H1 (cell line): ENCODE measurements at regions not wholly inside any gene's neighbourhood (a gene's known extent, or its start where the extent isn't known, plus 50 kb on each side); places are given as distances from the start of the nearest gene placed in this dataset.

Experiments used
- CTCF ChIA-PET: fragments of 300-600 bp; sonication (Branson Sonifier 250); formaldehyde crosslinking; loops from one replicate; lab custom pipeline; 2021; ENCODE audit not compliant: partially characterized antibody; lab: Charles Lee
- POLR2A ChIA-PET: fragments of 300-600 bp; sonication (Branson Sonifier 250); formaldehyde crosslinking; loops from one replicate; lab custom pipeline; 2021; ENCODE audit warnings: inconsistent platforms; ENCODE audit not compliant: partially characterized antibody; lab: Charles Lee
- DNase-seq, 2 experiments: peaks; one replicate each; pipeline versions ENCODE4 v3.0.0 to v3.0.0-alpha.2; 2010 to 2022; ENCODE audit warnings: low spot score in 2 of 2, low read depth in 1 of 2, mixed read lengths in 1 of 2
- FAIRE-seq: peaks from 2 replicates; lab custom pipeline; 2011; peaks lifted over from hg19 to GRCh38; lab: Jason Lieb, UNC
- H2AFZ ChIP-seq: 2 replicates; pipeline ENCODE4 v1.8.1; 2012; ENCODE audit warnings: low read length, inconsistent platforms
- H2AK5ac ChIP-seq: 2 replicates; pipeline ENCODE4 v1.6.1; 2013; ENCODE audit warnings: low read depth, low read length
- H2BK120ac ChIP-seq: replicated peaks from 2 replicates; pipeline ENCODE3; 2013; ENCODE audit warnings: low read depth, low read length, inconsistent platforms
- H2BK12ac ChIP-seq: 2 replicates; pipeline ENCODE4 v1.6.1; 2013; ENCODE audit warnings: low read depth, low read length
- H2BK15ac ChIP-seq: 2 replicates; pipeline ENCODE4 v1.6.1; 2013; ENCODE audit warnings: low read length
- H2BK20ac ChIP-seq: 2 replicates; pipeline ENCODE4 v1.6.1; 2013; ENCODE audit warnings: low read length
- H2BK5ac ChIP-seq: 2 replicates; pipeline ENCODE4 v1.6.1; 2013; ENCODE audit warnings: low read depth, low read length
- H3K14ac ChIP-seq: 2 replicates; pipeline ENCODE4 v1.6.1; 2013; ENCODE audit warnings: inconsistent platforms; ENCODE audit not compliant: insufficient read length
- H3K18ac ChIP-seq: 2 replicates; pipeline ENCODE4 v1.6.1; 2013; ENCODE audit warnings: low read length; ENCODE audit errors: extremely low read depth
- H3K23ac ChIP-seq: 2 replicates; pipeline ENCODE4 v1.6.1; 2013; ENCODE audit warnings: inconsistent platforms; ENCODE audit not compliant: insufficient read length
- H3K23me2 ChIP-seq: 2 replicates; pipeline ENCODE4 v1.6.1; 2013; ENCODE audit warnings: low read depth, low read length
- H3K27ac ChIP-seq: 2 replicates; pipeline ENCODE4 v1.6.1; 2011; ENCODE audit warnings: low read depth, low read length, inconsistent platforms
- H3K27me3 ChIP-seq, 4 experiments: replicated peaks in 1 of 4; 1 replicate in 1 of 4; 2 replicates in 3 of 4; pipeline versions ENCODE4 v1.6.1 to v1.8.1; 2011 to 2013; ENCODE audit warnings: low read length in 3 of 4, mild to moderate bottlenecking in 3 of 4, inconsistent platforms in 2 of 4, mixed read lengths in 2 of 4, moderate library complexity in 1 of 4; ENCODE audit not compliant: control insufficient read depth in 3 of 4, insufficient read depth in 3 of 4; ENCODE audit errors: extremely low read depth in 1 of 4
- H3K36me3 ChIP-seq, 4 experiments: 2 replicates each; pipeline versions ENCODE4 v1.6.1 to v1.8.1; 2011 to 2013; ENCODE audit warnings: mild to moderate bottlenecking in 4 of 4, low read length in 3 of 4, moderate library complexity in 2 of 4, control low read depth in 1 of 4, inconsistent platforms in 1 of 4; ENCODE audit not compliant: insufficient read depth in 4 of 4, control insufficient read depth in 2 of 4
- H3K4ac ChIP-seq: replicated peaks from 2 replicates; pipeline ENCODE3; 2013; ENCODE audit warnings: low read length, low read depth, mixed read lengths, inconsistent platforms; ENCODE audit not compliant: insufficient read length
- H3K4me1 ChIP-seq, 4 experiments: replicated peaks in 1 of 4; 1 replicate in 1 of 4; 2 replicates in 3 of 4; pipeline versions ENCODE4 v1.6.1 to v1.8.1; 2011 to 2013; ENCODE audit warnings: low read length in 3 of 4, inconsistent platforms in 2 of 4, mixed read lengths in 1 of 4; ENCODE audit not compliant: insufficient read depth in 4 of 4, control insufficient read depth in 3 of 4
- H3K4me2 ChIP-seq, 2 experiments: 2 replicates each; pipeline versions ENCODE4 v1.6.1 to v1.8.1; 2011 to 2013; ENCODE audit warnings: low read depth in 2 of 2, low read length in 2 of 2, control low read depth in 1 of 2, inconsistent platforms in 1 of 2, mild to moderate bottlenecking in 1 of 2; ENCODE audit not compliant: insufficient read depth in 1 of 2
- H3K4me3 ChIP-seq, 4 experiments: fragments of 200-600, 300-600 bp in 1 of 4; sonication (generic), shearing (Covaris generic), sonication (Bioruptor Twin) in 1 of 4; 2 replicates each; pipeline versions ENCODE4 v1.5.1 to v1.8.1; 2011 to 2016; ENCODE audit warnings: low read length in 4 of 4, low read depth in 3 of 4, control low read depth in 2 of 4, inconsistent platforms in 2 of 4, mild to moderate bottlenecking in 2 of 4, mixed read lengths in 1 of 4, moderate library complexity in 1 of 4; ENCODE audit not compliant: insufficient read depth in 2 of 4; ENCODE audit errors: extremely low read depth in 1 of 4
- H3K56ac ChIP-seq: replicated peaks from 2 replicates; pipeline ENCODE3; 2013; ENCODE audit warnings: low read depth, mild to moderate bottlenecking, mixed read lengths, low read length, inconsistent platforms; ENCODE audit not compliant: insufficient read length
- H3K79me1 ChIP-seq: 2 replicates; pipeline ENCODE4 v1.6.1; 2013; ENCODE audit warnings: low read depth, low read length, control low read depth
- H3K79me2 ChIP-seq, 2 experiments: 2 replicates each; pipeline versions ENCODE4 v1.6.1 to v1.8.1; 2012 to 2013; ENCODE audit warnings: low read length in 2 of 2, mild to moderate bottlenecking in 2 of 2, inconsistent platforms in 1 of 2; ENCODE audit not compliant: insufficient read depth in 2 of 2, control insufficient read depth in 1 of 2
- H3K9ac ChIP-seq, 4 experiments: replicated peaks in 1 of 4; 1 replicate in 1 of 4; 2 replicates in 3 of 4; pipeline versions ENCODE4 v1.6.1 to v1.8.1; 2011 to 2013; ENCODE audit warnings: low read depth in 3 of 4, low read length in 3 of 4, control low read depth in 2 of 4, mild to moderate bottlenecking in 2 of 4, moderate library complexity in 2 of 4, inconsistent platforms in 1 of 4; ENCODE audit errors: extremely low read depth in 1 of 4
- H3K9me3 ChIP-seq, 2 experiments: 2 replicates each; pipeline versions ENCODE4 v1.6.1 to v1.8.1; 2012 to 2013; ENCODE audit warnings: mild to moderate bottlenecking in 2 of 2, moderate library complexity in 2 of 2, control low read depth in 1 of 2, inconsistent platforms in 1 of 2, low read depth in 1 of 2, low read length in 1 of 2, mixed read lengths in 1 of 2; ENCODE audit not compliant: insufficient read depth in 2 of 2
- H4K20me1 ChIP-seq, 2 experiments: replicated peaks in 1 of 2; 2 replicates each; pipeline versions ENCODE3 to v1.8.1; 2011 to 2013; ENCODE audit warnings: inconsistent platforms in 2 of 2, low read length in 2 of 2, mild to moderate bottlenecking in 1 of 2; ENCODE audit not compliant: insufficient read depth in 2 of 2, control insufficient read depth in 1 of 2
- H4K5ac ChIP-seq: 2 replicates; pipeline ENCODE4 v1.6.1; 2013; ENCODE audit warnings: low read length, low read depth, mixed read lengths, inconsistent platforms; ENCODE audit not compliant: insufficient read length
- H4K8ac ChIP-seq: 2 replicates; pipeline ENCODE4 v1.8.0; 2013; ENCODE audit warnings: mild to moderate bottlenecking, moderate library complexity, low read length, inconsistent platforms; ENCODE audit not compliant: insufficient read depth; ENCODE audit errors: extremely low read depth
- H4K91ac ChIP-seq: replicated peaks from 2 replicates; pipeline ENCODE3; 2013; ENCODE audit warnings: low read length, mixed read lengths, inconsistent platforms; ENCODE audit not compliant: insufficient read length
- BACH1 ChIP-seq: IDR thresholded peaks from 2 replicates; pipeline ENCODE4 v1.6.1; 2012; ENCODE audit warnings: low read length, improper control_type of control experiment
- CBX5 ChIP-seq: fragments of 300-800, 300-1000 bp; sonication (generic); IDR thresholded peaks from 2 replicates; pipeline ENCODE4 v1.7.1; 2016; ENCODE audit warnings: antibody characterized with exemption, low read length, low read depth
- CHD1 ChIP-seq: IDR thresholded peaks from 2 replicates; pipeline ENCODE4 v1.6.1; 2012; ENCODE audit warnings: low read depth, low read length, improper control_type of control experiment
- CHD2 ChIP-seq: IDR thresholded peaks from 2 replicates; pipeline ENCODE4 v1.6.1; 2012; ENCODE audit warnings: low read length, improper control_type of control experiment
- EZH2 ChIP-seq: fragments of 200-600 bp; sonication (generic); IDR thresholded peaks from 2 replicates; pipeline ENCODE4 v1.7.1; 2012; ENCODE audit warnings: low read depth, mild to moderate bottlenecking, moderate library complexity, low read length, inconsistent platforms; ENCODE audit not compliant: severe bottlenecking
- GTF2F1 ChIP-seq: IDR thresholded peaks from 2 replicates; pipeline ENCODE4 v1.6.1; 2012; ENCODE audit warnings: low read depth, low read length, improper control_type of control experiment, borderline replicate concordance
- JUND ChIP-seq: IDR thresholded peaks from 2 replicates; pipeline ENCODE4 v1.6.1; 2011; ENCODE audit warnings: mild to moderate bottlenecking, improper control_type of control experiment, low read length
- PHF8 ChIP-seq: fragments of 200-600 bp; sonication (generic); conservative IDR thresholded peaks from 2 replicates; pipeline ENCODE4 v1.7.1; 2012; ENCODE audit warnings: low read depth, mild to moderate bottlenecking, inconsistent platforms, low read length, moderate library complexity
- POLR2AphosphoS5 ChIP-seq: IDR thresholded peaks from 2 replicates; pipeline ENCODE4 v1.6.1; 2011; ENCODE audit warnings: low read depth, low read length
- RBBP5 ChIP-seq: IDR thresholded peaks from 2 replicates; pipeline ENCODE4 v1.7.1; 2012; ENCODE audit warnings: low read depth, mild to moderate bottlenecking, inconsistent platforms, low read length, moderate library complexity, borderline replicate concordance
- SUZ12 ChIP-seq: fragments of 200-600 bp; sonication (generic); IDR thresholded peaks from 2 replicates; pipeline ENCODE4 v1.6.1; 2012; ENCODE audit warnings: mild to moderate bottlenecking, inconsistent platforms, low read length, moderate library complexity, mixed read lengths
- WGBS, 2 experiments: shearing (Covaris generic) in 1 of 2; methylation state at CpG; one replicate each; pipeline versions ENCODE4 v1.1.6 to v1.1.7; 2013 to 2015; ENCODE audit warnings: low lambda C conversion rate in 2 of 2, mixed read lengths in 2 of 2, inconsistent platforms in 1 of 2, low coverage in 1 of 2, missing lambda C conversion rate in 1 of 2; ENCODE audit not compliant: insufficient replicate concordance in 2 of 2, insufficient coverage in 1 of 2, insufficient read length in 1 of 2; ENCODE audit errors: extremely low coverage in 1 of 2, missing lambda C conversion rate in 1 of 2; 5-methylcytosine and 5-hydroxymethylcytosine counted together
- TF ChIP-seq, protein P1 (sequence below): IDR thresholded peaks from 2 replicates; pipeline ENCODE4 v1.6.1; 2011; ENCODE audit warnings: low read depth, mild to moderate bottlenecking, low read length; ENCODE audit not compliant: insufficient read depth

- Histone ChIP-seq H3K9me3 (no peaks in the 10 kb centered on the region), H4K5ac (no peak overlapping the region), H2BK15ac (no peak overlapping the region), H3K79me2 (no peaks in the 10 kb centered on the region), H2AK5ac (no peak overlapping the region), H3K4me2 (no peak overlapping the region), H3K9ac (no peak overlapping the region), H3K14ac (no peak overlapping the region), H2BK20ac (no peak overlapping the region), H3K23ac (no peak overlapping the region), H2BK120ac (no peak overlapping the region), H3K23me2 (no peaks in the 10 kb centered on the region; the same call in 1 of the 2 replicates), H2BK5ac (no peak overlapping the region), H3K27ac (no peak overlapping the region), H4K8ac (no peak overlapping the region), H3K56ac (no peak overlapping the region), H2BK12ac (no peak overlapping the region), H3K4me3 (no peak overlapping the region), H3K4me1 (no peaks in the 10 kb centered on the region; a peak in 1 of 7 replicates), H4K20me1 (no peaks in the 10 kb centered on the region), H2AFZ (no peak overlapping the region), H3K18ac (no peak overlapping the region), H4K91ac (no peak overlapping the region), H3K27me3 (no peaks in the 10 kb centered on the region), H3K79me1 (no peaks in the 10 kb centered on the region), H3K36me3 (no peaks in the 10 kb centered on the region), H3K4ac (no peak overlapping the region)
- ChIA-PET POLR2A (no interaction called here), CTCF (interaction anchor here (0.9 to 1.0 kb wide), 2 partner anchors 21 to 139 kb away, joined by 3 to 4 read pairs; no protein-coding TSS in a partner anchor)
- DNase-seq, result no peak
- 88% methylated on average over 3 of the region's 3 CpGs; no CpG with 5 or more reads in 1 of the 2 experiments for WGBS, 2 experiments
- FAIRE-seq, result no peak
- TF ChIP-seq CBX5 (no peak), JUND (no peak), SUZ12 (no peak), CHD2 (no peak), RBBP5 (no peak), POLR2AphosphoS5 (no peak), GTF2F1 (no peak), PHF8 (no peak), EZH2 (no peak), CHD1 (no peak), BACH1 (no peak)
- TF ChIP-seq, protein P1, sequence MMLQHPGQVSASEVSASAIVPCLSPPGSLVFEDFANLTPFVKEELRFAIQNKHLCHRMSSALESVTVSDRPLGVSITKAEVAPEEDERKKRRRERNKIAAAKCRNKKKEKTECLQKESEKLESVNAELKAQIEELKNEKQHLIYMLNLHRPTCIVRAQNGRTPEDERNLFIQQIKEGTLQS, result no peak
Measured at GRCh38 chr21:17446737-17447136, 66.1 kb upstream of the CXADR start.
